ENCODE measurements at regions not wholly inside any gene's neighbourhood (a gene's known extent, or its start where the extent isn't known, plus 50 kb on each side); places are given as distances from the start of the nearest gene placed in this dataset.

- TF ChIP-seq EZH2 (IDR thresholded peaks at IDR 0.05; ENCODE audit: borderline replicate concordance, low read depth, low read length, severe bottlenecking) (no peak), CTCF (IDR thresholded peaks at IDR 0.05; ENCODE audit: borderline replicate concordance, extremely low read depth, low read length, poor library complexity, severe bottlenecking) (no peak)
Measured at GRCh38 chr3:18883571-18883970, 264.7 kb upstream of the KCNH8 start.

Measured in DND-41 (cell line).